ENCODE measurements at regions not wholly inside any gene's neighbourhood (a gene's known extent, or its start where the extent isn't known, plus 50 kb on each side); places are given as distances from the start of the nearest gene placed in this dataset.
A peak's percentile ranks its signal among the peaks of the same experiment; 100 is the strongest.

- Histone ChIP-seq H3K4me3 (replicated peaks in 1 of 2; ENCODE audit: low read depth in 1 of 2, low read length in 2 of 2) (no peak overlapping the region), H3K4me1 (ENCODE audit: control insufficient read depth in 1 of 2, insufficient read depth in 2 of 2, low read length in 2 of 2) (peaks cover 13 to 20% of the 10 kb centered on the region in 2 experiments; a peak in 3 of 4 replicates), H3K4me2 (ENCODE audit: low read length) (peak overlapping the region; percentile 46), H3K36me3 (ENCODE audit: control insufficient read depth in 1 of 2, insufficient read depth in 2 of 2, low read length in 2 of 2) (no peaks in the 10 kb centered on the region), H3K27ac (ENCODE audit: low read depth, low read length) (peak overlapping the region; percentile 44; the same call in 1 of the 2 replicates), H3K9ac (ENCODE audit: low read length) (no peak overlapping the region), H4K20me1 (ENCODE audit: insufficient read depth) (no peaks in the 10 kb centered on the region), H3K9me2 (ENCODE audit: insufficient read depth) (no peaks in the 10 kb centered on the region), H3K79me2 (ENCODE audit: insufficient read depth, low read length) (no peaks in the 10 kb centered on the region), H3K27me3 (ENCODE audit: insufficient read depth, low read length) (no peaks in the 10 kb centered on the region), H3K9me3 (ENCODE audit: control insufficient read depth in 1 of 2, insufficient read depth in 1 of 2, low read depth in 1 of 2, low read length in 2 of 2) (no peaks in the 10 kb centered on the region), H2AFZ (ENCODE audit: low read depth, low read length, poor library complexity, severe bottlenecking) (peak overlapping the region; percentile 66)
- POLR2A ChIA-PET: no interaction called here
- TF ChIP-seq CEBPB (IDR thresholded peaks at IDR 0.05; ENCODE audit: low read depth): peak; percentile 14; the same call in 1 of the 2 replicates
- TF ChIP-seq REST (IDR thresholded peaks at IDR 0.05; ENCODE audit: low read depth): no peak
- TF ChIP-seq ATF3 (IDR thresholded peaks at IDR 0.05): no peak
- TF ChIP-seq RAD21 (IDR thresholded peaks at IDR 0.05; ENCODE audit: low read depth): no peak
- TF ChIP-seq SRF (IDR thresholded peaks at IDR 0.05; ENCODE audit: low read depth): no peak
- peak; percentile 38; the same call in 1 of the 2 replicates for TF ChIP-seq FOSL1 (IDR thresholded peaks at IDR 0.05; ENCODE audit: low read depth)
- peak; percentile 50 for TF ChIP-seq JUND (IDR thresholded peaks at IDR 0.05)
- no peak for TF ChIP-seq CBX3 (IDR thresholded peaks at IDR 0.05; ENCODE audit: low read depth)
- BruUV-seq (replicated peaks): no TSS peak
- RAD21 ChIA-PET (ENCODE audit: low non-redundant PET in 1 of 2, low total read pairs in 2 of 2, uncharacterized antibody in 2 of 2, unreplicated experiment in 2 of 2): no interaction called here
- ATAC-seq: peak; percentile 83
- CTCF ChIA-PET: no interaction called here
- intact Hi-C loops (cut with micrococcal nuclease): no loop called here
- peak; percentile 47 for DNase-seq (ENCODE audit: low read depth, low spot score)
Observed at GRCh38 chr7:84529480-84530205, 335.1 kb upstream of the SEMA3A start.

All from HCT116 (cell line).